OCI-LY3 (cell line): ENCODE measurements at regions not wholly inside any gene's neighbourhood (a gene's known extent, or its start where the extent isn't known, plus 50 kb on each side); places are given as distances from the start of the nearest gene placed in this dataset.

Experiments used
- H2AFZ ChIP-seq: fragments of 200-600, 300-600 bp; shearing (Covaris generic); 2 replicates; pipeline ENCODE4 v1.6.0; 2014; ENCODE audit warnings: antibody characterized with exemption, low read depth, low read length
- H3K27ac ChIP-seq: fragments of 200-600, 300-600 bp; sonication (generic); 2 replicates; pipeline ENCODE4 v1.5.1; 2014; ENCODE audit warnings: mild to moderate bottlenecking, low read length, moderate library complexity, mixed read lengths
- H3K27me3 ChIP-seq: fragments of 200-600, 300-600 bp; sonication (generic); 2 replicates; pipeline ENCODE4 v1.6.1; 2014; ENCODE audit warnings: low read depth, low read length, mixed read lengths
- H3K36me3 ChIP-seq: fragments of 200-600, 300-600 bp; sonication (generic); replicated peaks from 2 replicates; pipeline ENCODE3; 2014; ENCODE audit warnings: low read depth, low read length, mixed read lengths
- H3K4me1 ChIP-seq: fragments of 300-600, 200-600 bp; sonication (generic); 2 replicates; pipeline ENCODE4 v1.6.1; 2014; ENCODE audit warnings: low read length, mixed read lengths
- H3K4me2 ChIP-seq: fragments of 200-600, 300-600 bp; sonication (generic); 2 replicates; pipeline ENCODE4 v1.6.1; 2014; ENCODE audit warnings: low read length, mixed read lengths
- H3K4me3 ChIP-seq: fragments of 300-600, 200-600 bp; sonication (generic); 2 replicates; pipeline ENCODE4 v1.5.1; 2014; ENCODE audit warnings: antibody characterized with exemption, mild to moderate bottlenecking, low read length, moderate library complexity
- H3K79me2 ChIP-seq: fragments of 300-600, 200-600 bp; shearing (Covaris generic); 2 replicates; pipeline ENCODE4 v1.6.1; 2014; ENCODE audit warnings: mild to moderate bottlenecking, low read length, mixed read lengths
- H3K9ac ChIP-seq: fragments of 300-600, 200-600 bp; shearing (Covaris generic); 2 replicates; pipeline ENCODE4 v1.6.0; 2014; ENCODE audit warnings: mild to moderate bottlenecking, low read length, moderate library complexity
- H3K9me3 ChIP-seq: fragments of 200-600, 300-600 bp; shearing (Covaris generic); 2 replicates; pipeline ENCODE4 v1.6.1; 2014; ENCODE audit warnings: low read length, mixed read lengths; ENCODE audit not compliant: insufficient read depth
- H4K20me1 ChIP-seq: fragments of 200-600, 300-600 bp; sonication (generic); 2 replicates; pipeline ENCODE4 v1.6.1; 2016; ENCODE audit warnings: low read length, mixed read lengths; ENCODE audit not compliant: insufficient read depth
- EZH2phosphoT487 ChIP-seq: fragments of 200-600 bp; shearing (Covaris generic); IDR thresholded peaks from 2 replicates; pipeline ENCODE4 v1.6.1; 2018; ENCODE audit warnings: antibody characterized with exemption, mixed run types, low read depth
- TF ChIP-seq, protein P1 (sequence below): fragments of 200-600, 300-600 bp; sonication (generic); IDR thresholded peaks from 2 replicates; pipeline ENCODE4 v1.5.1; 2014; ENCODE audit warnings: antibody characterized with exemption, low read length, low read depth

- H3K4me1 ChIP-seq: no peaks in the 10 kb centered on the region
- H3K9ac ChIP-seq: no peak overlapping the region
- no peaks in the 10 kb centered on the region for H3K27me3 ChIP-seq
- no peak overlapping the region for H3K4me2 ChIP-seq
- no peak overlapping the region for H3K27ac ChIP-seq
- no peaks in the 10 kb centered on the region for H3K36me3 ChIP-seq
- H3K9me3 ChIP-seq: no peaks in the 10 kb centered on the region
- TF ChIP-seq, protein P1, sequence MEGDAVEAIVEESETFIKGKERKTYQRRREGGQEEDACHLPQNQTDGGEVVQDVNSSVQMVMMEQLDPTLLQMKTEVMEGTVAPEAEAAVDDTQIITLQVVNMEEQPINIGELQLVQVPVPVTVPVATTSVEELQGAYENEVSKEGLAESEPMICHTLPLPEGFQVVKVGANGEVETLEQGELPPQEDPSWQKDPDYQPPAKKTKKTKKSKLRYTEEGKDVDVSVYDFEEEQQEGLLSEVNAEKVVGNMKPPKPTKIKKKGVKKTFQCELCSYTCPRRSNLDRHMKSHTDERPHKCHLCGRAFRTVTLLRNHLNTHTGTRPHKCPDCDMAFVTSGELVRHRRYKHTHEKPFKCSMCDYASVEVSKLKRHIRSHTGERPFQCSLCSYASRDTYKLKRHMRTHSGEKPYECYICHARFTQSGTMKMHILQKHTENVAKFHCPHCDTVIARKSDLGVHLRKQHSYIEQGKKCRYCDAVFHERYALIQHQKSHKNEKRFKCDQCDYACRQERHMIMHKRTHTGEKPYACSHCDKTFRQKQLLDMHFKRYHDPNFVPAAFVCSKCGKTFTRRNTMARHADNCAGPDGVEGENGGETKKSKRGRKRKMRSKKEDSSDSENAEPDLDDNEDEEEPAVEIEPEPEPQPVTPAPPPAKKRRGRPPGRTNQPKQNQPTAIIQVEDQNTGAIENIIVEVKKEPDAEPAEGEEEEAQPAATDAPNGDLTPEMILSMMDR: no peak
- no peak for TF ChIP-seq EZH2phosphoT487
- no peak overlapping the region for H3K4me3 ChIP-seq
- H2AFZ ChIP-seq: no peak overlapping the region
- no peaks in the 10 kb centered on the region for H3K79me2 ChIP-seq
- no peaks in the 10 kb centered on the region for H4K20me1 ChIP-seq
Measured at GRCh38 chr9:105921057-105921726, 226.9 kb downstream of the TMEM38B start.

- H3K27me3 ChIP-seq: no peaks in the 10 kb centered on the region
Measured at GRCh38 chr9:105928416-105928815, 234.1 kb downstream of the TMEM38B start.

GRCh38 chr9:105930011-105930627 is 235.8 kb downstream of the TMEM38B start:
- Histone ChIP-seq H3K36me3 (no peaks in the 10 kb centered on the region), H2AFZ (no peak overlapping the region), H3K4me3 (no peak overlapping the region), H3K4me1 (no peaks in the 10 kb centered on the region), H4K20me1 (no peaks in the 10 kb centered on the region), H3K9me3 (no peaks in the 10 kb centered on the region), H3K4me2 (no peak overlapping the region), H3K27me3 (no peaks in the 10 kb centered on the region), H3K9ac (no peak overlapping the region), H3K27ac (no peak overlapping the region), H3K79me2 (no peaks in the 10 kb centered on the region)
- no peak for TF ChIP-seq EZH2phosphoT487
- TF ChIP-seq, protein P1: no peak

More at GRCh38 chr9:105928416-105928815, 234.1 kb downstream of the TMEM38B start:
- Histone ChIP-seq H3K27ac (no peak overlapping the region), H3K36me3 (no peaks in the 10 kb centered on the region), H3K9me3 (no peaks in the 10 kb centered on the region), H3K9ac (no peak overlapping the region), H3K4me3 (no peak overlapping the region), H3K4me1 (no peaks in the 10 kb centered on the region), H4K20me1 (no peaks in the 10 kb centered on the region), H3K79me2 (no peaks in the 10 kb centered on the region), H3K4me2 (no peak overlapping the region), H2AFZ (no peak overlapping the region)
- TF ChIP-seq, protein P1: no peak
- TF ChIP-seq EZH2phosphoT487: no peak

DNA sequence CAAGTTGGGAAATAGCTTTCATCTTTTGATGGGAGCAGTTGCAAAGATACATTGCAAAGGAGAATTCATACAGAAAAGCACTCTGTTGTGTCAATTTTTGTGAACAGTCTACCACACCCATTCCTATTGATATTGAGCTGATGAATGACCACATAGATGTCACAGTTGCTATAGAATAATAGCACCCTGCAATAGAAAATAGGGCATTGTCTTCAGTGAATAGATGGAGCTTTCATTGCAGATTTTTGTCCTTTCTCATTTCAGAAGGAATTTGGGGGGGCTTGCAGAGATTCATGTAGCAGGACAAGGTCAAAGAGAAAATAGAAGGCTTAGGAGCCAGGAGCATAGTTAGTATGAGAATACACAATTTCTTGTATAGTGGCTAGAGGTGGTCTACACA is 237.9 kb downstream of the TMEM38B start:
- Histone ChIP-seq H3K79me2 (no peaks in the 10 kb centered on the region), H2AFZ (no peak overlapping the region), H4K20me1 (no peaks in the 10 kb centered on the region), H3K27ac (no peak overlapping the region), H3K9ac (no peak overlapping the region), H3K9me3 (no peaks in the 10 kb centered on the region), H3K27me3 (no peaks in the 10 kb centered on the region), H3K4me3 (no peak overlapping the region), H3K4me2 (no peak overlapping the region), H3K4me1 (no peaks in the 10 kb centered on the region), H3K36me3 (no peaks in the 10 kb centered on the region)
- TF ChIP-seq, protein P1: no peak
- no peak for TF ChIP-seq EZH2phosphoT487
